GM12892 (cell line): ENCODE measurements at regions not wholly inside any gene's neighbourhood (a gene's known extent, or its start where the extent isn't known, plus 50 kb on each side); places are given as distances from the start of the nearest gene placed in this dataset.

ENCODE experiments used
- POLR2A ChIP-seq: IDR thresholded peaks from 2 replicates; pipeline ENCODE4 v1.6.1; 2011; ENCODE audit warnings: low read depth, low read length, control low read depth
- POLR2AphosphoS5 ChIP-seq: IDR thresholded peaks from 2 replicates; pipeline ENCODE4 v1.6.1; 2011; ENCODE audit warnings: low read depth, low read length, control low read depth
- TAF1 ChIP-seq: IDR thresholded peaks from 2 replicates; pipeline ENCODE4 v1.6.1; 2011; ENCODE audit warnings: low read depth, mild to moderate bottlenecking, control low read depth, low read length, borderline replicate concordance

DNA sequence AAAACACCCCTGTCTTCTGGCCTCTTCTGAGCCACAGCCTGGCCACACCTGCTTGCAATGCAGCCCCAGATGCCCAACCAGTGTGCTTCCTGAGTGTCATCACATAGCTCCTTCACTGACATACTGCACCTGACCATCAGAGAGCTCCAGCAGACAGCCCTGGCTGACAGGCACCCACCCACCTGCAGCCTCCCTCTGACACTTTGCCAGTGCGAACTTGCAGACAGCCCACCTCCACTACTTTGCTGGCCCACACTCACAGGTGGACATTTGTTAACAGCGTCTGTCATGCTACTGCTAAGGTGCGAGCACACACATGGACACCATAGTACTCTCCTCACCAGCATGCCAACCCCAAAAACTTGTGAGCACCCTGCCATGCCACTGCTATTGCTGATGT lies 740.1 kb downstream of the DNAJB9 start:
- TF ChIP-seq TAF1 (no peak), POLR2AphosphoS5 (no peak), POLR2A (no peak)
